Activated CD4-positive, alpha-beta memory T cell treated with anti-CD3 and anti-CD28 coated beads for 36 hours (primary cell): ENCODE measurements at regions not wholly inside any gene's neighbourhood (a gene's known extent, or its start where the extent isn't known, plus 50 kb on each side); places are given as distances from the start of the nearest gene placed in this dataset.
"Not testable (repeated sequence)": the region's sequence is repeated elsewhere in the genome, so short reads cannot be mapped to it uniquely, and the experiment has no call there.

Experiments used
- CTCF ChIA-PET: fragments of 350-600 bp; sonication (Branson Sonifier 250); formaldehyde crosslinking; loops from one replicate; lab custom pipeline; 2021; ENCODE audit warnings: antibody characterized with exemption, inconsistent platforms; lab: Charles Lee
- POLR2A ChIA-PET: fragments of 350-600 bp; sonication (Branson Sonifier 250); formaldehyde crosslinking; loops from one replicate; lab custom pipeline; 2021; ENCODE audit warnings: antibody characterized with exemption; lab: Charles Lee
- DNase-seq: peaks from one replicate; pipeline ENCODE4 v3.0.0-alpha.2; 2020
- H3K27ac Mint-ChIP-seq: one replicate; pipeline ENCODE4 v1.8.0; 2021; ENCODE audit warnings: mixed read lengths
- H3K27me3 Mint-ChIP-seq: one replicate; pipeline ENCODE4 v1.8.0; 2021; ENCODE audit warnings: mixed read lengths
- H3K36me3 Mint-ChIP-seq: one replicate; pipeline ENCODE4 v1.8.0; 2021; ENCODE audit warnings: mixed read lengths
- H3K4me1 Mint-ChIP-seq: one replicate; pipeline ENCODE4 v1.8.0; 2021; ENCODE audit warnings: low read depth, mixed read lengths
- H3K4me3 Mint-ChIP-seq: one replicate; pipeline ENCODE4 v1.8.0; 2021; ENCODE audit warnings: mild to moderate bottlenecking, mixed read lengths
- H3K9me3 Mint-ChIP-seq: one replicate; pipeline ENCODE4 v1.8.0; 2021; ENCODE audit warnings: mixed read lengths
- intact Hi-C: fragments of 100-400 bp; cut with micrococcal nuclease; formaldehyde crosslinking; loops from one replicate; pipeline ENCODE4 v1.15.1; 2023

GRCh38 chr13:81226830-81227229, 885.9 kb upstream of the SPRY2 start:
- H3K4me3 Mint-ChIP-seq, H3K27ac Mint-ChIP-seq, POLR2A ChIA-PET, CTCF ChIA-PET, H3K9me3 Mint-ChIP-seq, H3K27me3 Mint-ChIP-seq, H3K36me3 Mint-ChIP-seq, intact Hi-C loops, H3K4me1 Mint-ChIP-seq, DNase-seq: not testable (repeated sequence)

DNA sequence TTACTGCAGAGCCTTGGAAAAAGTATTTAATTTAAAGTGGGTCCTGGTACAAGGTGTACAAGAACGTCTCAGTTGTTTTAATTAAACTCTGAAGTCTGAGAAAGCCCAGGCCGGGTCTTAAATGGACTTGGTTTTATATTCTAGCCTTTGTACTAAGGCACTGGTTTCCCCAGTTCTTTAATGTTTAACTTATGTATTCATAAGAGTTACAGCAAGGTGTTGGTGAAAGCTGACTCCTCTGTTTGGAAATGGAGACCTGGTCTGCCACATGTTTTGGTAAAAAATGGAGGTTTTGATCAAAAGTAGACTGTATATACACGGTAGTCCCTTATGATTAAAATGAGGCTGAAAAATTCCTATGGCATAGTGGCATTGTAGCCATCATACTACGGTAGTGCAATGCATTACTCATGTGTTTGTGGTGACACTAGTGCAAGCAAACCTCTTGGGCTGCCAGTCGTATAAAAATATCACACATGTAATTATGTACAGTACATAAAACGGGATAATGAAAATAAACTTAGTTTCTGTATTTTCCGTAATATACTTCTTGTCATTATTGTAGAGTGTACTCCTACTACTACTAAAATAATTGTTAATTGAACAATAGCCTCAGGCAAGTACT, 883.4 kb upstream of the SPRY2 start:
- Mint-ChIP-seq H3K27me3 (no peaks in the 10 kb centered on the region), H3K9me3 (peaks cover 7% of the 10 kb centered on the region), H3K4me3 (no peak overlapping the region), H3K4me1 (no peaks in the 10 kb centered on the region), H3K27ac (no peak overlapping the region), H3K36me3 (no peaks in the 10 kb centered on the region)
- POLR2A ChIA-PET = no interaction called here
- CTCF ChIA-PET = no interaction called here
- intact Hi-C loops = no loop called here
- no peak for DNase-seq

DNA sequence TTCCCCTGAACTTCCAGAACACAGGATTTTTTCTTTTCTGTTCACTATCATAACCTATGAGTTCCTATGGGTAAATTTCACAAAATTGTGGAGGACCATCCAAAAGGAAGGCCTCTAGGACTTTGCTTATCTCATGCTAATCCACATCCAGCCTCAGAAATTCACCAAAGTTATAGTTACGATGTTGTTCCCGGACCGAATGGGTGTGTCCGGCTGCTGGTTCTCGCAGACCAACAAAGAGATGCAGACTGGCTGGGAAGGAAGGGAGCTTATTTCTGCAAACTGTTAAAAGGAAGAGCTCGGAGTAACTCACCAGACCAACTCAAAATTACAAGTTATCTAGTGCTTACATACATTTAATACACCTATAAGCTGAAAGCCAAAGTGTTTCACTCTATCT, 882.9 kb upstream of the SPRY2 start:
- Mint-ChIP-seq H3K36me3 (no peaks in the 10 kb centered on the region), H3K4me1 (no peaks in the 10 kb centered on the region), H3K9me3 (peaks cover 7% of the 10 kb centered on the region), H3K4me3 (no peak overlapping the region), H3K27ac (no peak overlapping the region), H3K27me3 (no peaks in the 10 kb centered on the region)
- no peak for DNase-seq
- intact Hi-C loops = no loop called here
- POLR2A ChIA-PET = no interaction called here
- CTCF ChIA-PET = interaction anchor here (0.7 kb wide), 1 partner anchor 553 kb away, joined by 4 read pairs; no protein-coding TSS in a partner anchor

- intact Hi-C loops = no loop called here
- Mint-ChIP-seq H3K27ac (no peak overlapping the region), H3K36me3 (no peaks in the 10 kb centered on the region), H3K27me3 (no peaks in the 10 kb centered on the region), H3K4me1 (no peaks in the 10 kb centered on the region), H3K4me3 (no peak overlapping the region), H3K9me3 (peaks cover 2% of the 10 kb centered on the region)
- ChIA-PET CTCF (no interaction called here), POLR2A (no interaction called here)
- DNase-seq = no peak
Measured at GRCh38 chr13:81211713-81212112, 870.8 kb upstream of the SPRY2 start.

DNA sequence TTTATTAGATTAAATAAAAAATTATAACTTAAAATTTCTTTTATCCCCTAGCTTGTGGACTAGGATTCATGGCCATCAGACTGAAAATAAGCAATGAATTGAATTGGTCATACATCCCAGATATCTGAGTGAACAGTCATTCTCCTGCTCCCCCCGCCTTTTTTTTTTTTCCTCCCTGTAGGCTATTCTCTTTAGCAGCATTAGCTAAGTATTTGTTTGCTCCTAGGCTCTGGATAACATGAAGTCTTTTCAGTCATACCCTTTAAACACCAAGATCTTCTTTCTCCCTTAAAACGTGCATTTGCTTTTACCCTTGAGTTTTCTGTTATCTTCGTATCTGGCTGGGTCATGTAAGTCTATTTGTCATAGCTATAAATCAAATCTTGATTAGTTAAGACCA, 866.7 kb upstream of the SPRY2 start:
- H3K27ac Mint-ChIP-seq = no peak overlapping the region
- CTCF ChIA-PET = interaction anchor here (0.6 kb wide), 1 partner anchor 106 kb away, joined by 3 read pairs; no protein-coding TSS in a partner anchor
- DNase-seq = no peak
- no peaks in the 10 kb centered on the region for H3K27me3 Mint-ChIP-seq
- no peaks in the 10 kb centered on the region for H3K4me1 Mint-ChIP-seq
- H3K4me3 Mint-ChIP-seq = no peak overlapping the region
- no peaks in the 10 kb centered on the region for H3K36me3 Mint-ChIP-seq
- POLR2A ChIA-PET = no interaction called here
- H3K9me3 Mint-ChIP-seq = peaks cover 3% of the 10 kb centered on the region
- intact Hi-C loops = no loop called here

DNA sequence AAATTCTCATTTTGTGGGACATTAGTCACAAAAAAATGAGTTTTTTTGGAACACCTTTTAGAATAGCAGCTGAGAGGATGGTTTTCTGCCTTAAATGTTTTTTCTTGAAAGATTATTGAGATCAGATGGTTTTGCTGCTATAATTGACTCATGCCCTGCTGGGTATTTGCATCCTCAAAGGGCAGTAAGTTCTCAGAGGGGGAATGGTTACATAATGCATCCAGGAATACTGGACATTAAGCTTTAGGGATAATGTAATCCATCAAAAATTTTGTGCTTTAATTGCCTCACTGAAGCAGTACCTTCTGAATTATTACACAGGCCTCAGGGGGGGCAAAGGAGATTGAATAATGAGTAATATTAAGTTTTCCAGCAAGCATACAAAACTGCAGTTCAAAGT, 866.3 kb upstream of the SPRY2 start:
- Mint-ChIP-seq H3K27ac (no peak overlapping the region), H3K4me1 (no peaks in the 10 kb centered on the region), H3K36me3 (no peaks in the 10 kb centered on the region), H3K9me3 (peaks cover 3% of the 10 kb centered on the region), H3K4me3 (no peak overlapping the region), H3K27me3 (no peaks in the 10 kb centered on the region)
- intact Hi-C loops = no loop called here
- ChIA-PET POLR2A (no interaction called here), CTCF (interaction anchor here (0.6 kb wide), 1 partner anchor 106 kb away, joined by 3 read pairs; no protein-coding TSS in a partner anchor)
- no peak for DNase-seq

- Mint-ChIP-seq H3K9me3 (peaks cover 4% of the 10 kb centered on the region), H3K27me3 (no peaks in the 10 kb centered on the region), H3K4me3 (no peak overlapping the region), H3K4me1 (no peaks in the 10 kb centered on the region), H3K27ac (no peak overlapping the region), H3K36me3 (no peaks in the 10 kb centered on the region)
- ChIA-PET CTCF (no interaction called here), POLR2A (no interaction called here)
- intact Hi-C loops = no loop called here
- no peak for DNase-seq
Measured at GRCh38 chr13:81203783-81204182, 862.9 kb upstream of the SPRY2 start.

DNA sequence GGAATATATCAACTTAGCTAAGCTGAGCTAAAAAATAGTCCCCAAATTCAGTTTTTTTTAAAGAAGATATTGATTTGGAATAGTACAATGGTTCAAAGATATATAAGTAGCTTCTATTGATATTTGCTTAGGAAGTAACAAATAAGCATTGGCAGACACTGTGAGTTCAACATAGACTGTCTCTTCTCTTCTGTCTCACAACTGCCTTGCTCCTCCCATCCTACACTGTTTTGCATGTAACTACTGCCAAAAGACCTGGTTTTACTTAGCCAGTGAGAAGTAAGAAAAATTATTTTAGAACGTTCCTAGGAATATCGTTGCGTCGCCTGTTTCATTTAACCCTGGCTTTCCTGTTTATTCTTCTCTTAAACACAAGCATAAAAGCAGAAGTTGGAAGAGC, 859.0 kb upstream of the SPRY2 start:
- no peaks in the 10 kb centered on the region for H3K36me3 Mint-ChIP-seq
- CTCF ChIA-PET = interaction anchor here (0.5 kb wide), 1 partner anchor 29 kb away, joined by 4 read pairs; no protein-coding TSS in a partner anchor

DNA sequence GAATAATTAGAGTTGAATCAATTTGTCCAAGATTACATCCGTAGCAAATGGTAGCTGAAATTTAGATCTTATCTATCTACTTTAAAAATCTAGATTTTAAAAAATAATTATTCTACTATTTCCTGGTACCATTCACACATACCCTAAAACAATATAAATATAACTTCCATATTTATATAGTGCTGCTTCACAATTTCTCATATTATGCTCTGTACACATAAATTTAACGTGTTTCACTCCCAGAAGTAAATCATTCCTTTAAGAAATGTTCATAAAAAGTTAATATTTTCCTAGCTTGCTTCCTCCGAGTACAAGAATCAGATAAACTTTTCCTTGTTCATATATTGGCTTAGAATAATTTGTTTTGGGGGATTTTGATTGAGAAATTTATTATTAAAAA, 857.0 kb upstream of the SPRY2 start:
- intact Hi-C loops = no loop called here
- H3K27me3 Mint-ChIP-seq = no peaks in the 10 kb centered on the region
- H3K36me3 Mint-ChIP-seq = no peaks in the 10 kb centered on the region
- H3K4me3 Mint-ChIP-seq = no peak overlapping the region
- no peak overlapping the region for H3K27ac Mint-ChIP-seq
- ChIA-PET POLR2A (no interaction called here), CTCF (no interaction called here)
- H3K4me1 Mint-ChIP-seq = no peaks in the 10 kb centered on the region
- H3K9me3 Mint-ChIP-seq = peaks cover 11% of the 10 kb centered on the region
- DNase-seq = no peak

More for the DNA sequence above, 859.0 kb upstream of the SPRY2 start:
- Mint-ChIP-seq H3K4me3 (no peak overlapping the region), H3K4me1 (no peaks in the 10 kb centered on the region), H3K9me3 (peaks cover 7% of the 10 kb centered on the region), H3K27ac (no peak overlapping the region), H3K27me3 (no peaks in the 10 kb centered on the region)
- intact Hi-C loops = no loop called here
- DNase-seq = no peak
- POLR2A ChIA-PET = no interaction called here

- Mint-ChIP-seq H3K36me3 (no peaks in the 10 kb centered on the region), H3K4me1 (no peaks in the 10 kb centered on the region), H3K27me3 (no peaks in the 10 kb centered on the region), H3K9me3 (peaks cover 13% of the 10 kb centered on the region), H3K4me3 (no peak overlapping the region), H3K27ac (no peak overlapping the region)
- intact Hi-C loops = no loop called here
- POLR2A ChIA-PET = no interaction called here
- CTCF ChIA-PET = no interaction called here
- DNase-seq = no peak
Measured at GRCh38 chr13:81197483-81197882, 856.6 kb upstream of the SPRY2 start.

GRCh38 chr13:81194362-81194761, 853.4 kb upstream of the SPRY2 start:
- peaks cover 13% of the 10 kb centered on the region for H3K9me3 Mint-ChIP-seq
- DNase-seq = no peak
- CTCF ChIA-PET = no interaction called here
- POLR2A ChIA-PET = no interaction called here
- no peak overlapping the region for H3K27ac Mint-ChIP-seq
- no peaks in the 10 kb centered on the region for H3K27me3 Mint-ChIP-seq
- H3K36me3 Mint-ChIP-seq = no peaks in the 10 kb centered on the region
- H3K4me3 Mint-ChIP-seq = no peak overlapping the region
- intact Hi-C loops = no loop called here
- no peaks in the 10 kb centered on the region for H3K4me1 Mint-ChIP-seq

DNA sequence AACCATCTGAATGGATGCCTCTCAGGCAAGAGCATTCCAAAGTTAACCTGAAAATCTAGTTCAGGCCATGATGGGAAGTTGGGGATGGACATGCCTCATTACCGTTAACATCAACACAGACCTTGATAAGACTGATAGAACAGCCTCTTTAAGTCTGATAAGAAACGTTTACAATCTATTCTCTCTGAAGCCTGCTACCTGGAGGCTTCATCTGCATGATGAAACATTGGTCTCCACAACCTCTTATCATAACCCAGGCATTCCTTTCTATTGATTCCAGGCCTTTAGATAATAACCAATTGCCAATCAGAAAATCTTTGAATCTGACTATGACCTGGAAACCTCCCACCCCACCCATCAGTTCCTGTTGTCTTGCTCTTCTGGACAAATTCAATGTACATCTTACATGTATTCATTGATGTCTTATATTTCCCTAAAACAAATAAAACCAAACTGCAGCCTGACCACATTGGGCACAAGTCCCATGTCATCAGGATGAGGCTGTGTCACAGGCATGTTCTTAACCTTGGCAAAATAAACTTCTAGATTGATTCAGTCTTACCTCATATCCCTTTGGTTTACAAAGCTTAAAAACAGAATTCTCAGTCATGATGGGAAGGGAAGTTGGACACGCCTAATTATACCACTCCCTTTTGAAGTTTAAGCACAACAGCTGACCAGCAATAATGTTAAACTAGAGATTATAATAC, 843.8 kb upstream of the SPRY2 start:
- DNase-seq = no peak
- Mint-ChIP-seq H3K27ac (no peak overlapping the region), H3K27me3 (no peaks in the 10 kb centered on the region), H3K36me3 (no peaks in the 10 kb centered on the region), H3K4me3 (no peak overlapping the region), H3K9me3 (peaks cover 4% of the 10 kb centered on the region), H3K4me1 (no peaks in the 10 kb centered on the region)
- ChIA-PET CTCF (no interaction called here), POLR2A (no interaction called here)
- intact Hi-C loops = no loop called here

- Mint-ChIP-seq H3K27me3 (no peaks in the 10 kb centered on the region), H3K4me3 (no peak overlapping the region), H3K27ac (no peak overlapping the region), H3K36me3 (no peaks in the 10 kb centered on the region), H3K4me1 (no peaks in the 10 kb centered on the region), H3K9me3 (no peaks in the 10 kb centered on the region)
- CTCF ChIA-PET = interaction anchor here (0.6 kb wide), 1 partner anchor 1155 kb away, joined by 3 read pairs; no protein-coding TSS in a partner anchor
- POLR2A ChIA-PET = no interaction called here
- no peak for DNase-seq
- intact Hi-C loops = no loop called here
Measured at GRCh38 chr13:81172603-81173002, 831.7 kb upstream of the SPRY2 start.
